ENCODE measurements at regions not wholly inside any gene's neighbourhood (a gene's known extent, or its start where the extent isn't known, plus 50 kb on each side); places are given as distances from the start of the nearest gene placed in this dataset.

DNA sequence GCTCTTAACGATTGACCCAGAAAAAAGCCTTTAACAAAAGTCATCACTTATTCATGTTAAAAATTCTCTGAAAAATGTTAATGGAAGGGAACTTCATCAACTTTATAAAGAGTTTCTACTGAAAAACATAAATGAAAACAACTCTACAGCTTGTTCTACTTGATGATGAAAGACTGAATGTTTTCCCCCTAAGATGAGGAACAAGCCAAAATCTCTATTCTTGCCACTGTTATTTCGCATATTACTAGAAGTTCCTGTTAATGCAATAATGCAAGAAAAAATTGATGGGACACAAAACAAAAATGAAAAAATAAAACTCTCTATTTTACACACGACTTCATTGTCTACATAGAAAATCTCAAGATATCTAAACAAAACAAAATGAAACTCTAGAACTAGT lies 249.8 kb upstream of the AKR1E2 start:
- DNase-seq: no peak

DNA sequence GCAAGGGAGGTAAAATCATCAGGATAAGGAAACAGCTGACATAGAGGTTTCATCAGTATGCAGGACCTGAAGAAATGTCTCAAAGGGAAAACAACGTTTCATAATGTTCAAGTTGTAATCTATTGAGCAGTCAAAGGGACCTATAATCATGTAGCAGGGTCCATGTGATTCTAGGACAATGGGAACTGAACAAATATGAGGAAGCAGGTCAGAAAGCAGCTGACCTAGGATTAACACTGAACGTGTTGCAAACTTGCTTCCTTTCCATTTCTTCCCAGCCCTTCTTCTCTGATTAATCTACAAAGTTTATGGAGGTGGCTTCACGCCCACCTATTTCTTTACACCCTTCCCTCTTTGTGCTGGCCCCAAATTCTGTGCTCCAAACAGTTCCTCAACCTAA lies 256.9 kb upstream of the AKR1E2 start:
- DNase-seq: no peak

DNA sequence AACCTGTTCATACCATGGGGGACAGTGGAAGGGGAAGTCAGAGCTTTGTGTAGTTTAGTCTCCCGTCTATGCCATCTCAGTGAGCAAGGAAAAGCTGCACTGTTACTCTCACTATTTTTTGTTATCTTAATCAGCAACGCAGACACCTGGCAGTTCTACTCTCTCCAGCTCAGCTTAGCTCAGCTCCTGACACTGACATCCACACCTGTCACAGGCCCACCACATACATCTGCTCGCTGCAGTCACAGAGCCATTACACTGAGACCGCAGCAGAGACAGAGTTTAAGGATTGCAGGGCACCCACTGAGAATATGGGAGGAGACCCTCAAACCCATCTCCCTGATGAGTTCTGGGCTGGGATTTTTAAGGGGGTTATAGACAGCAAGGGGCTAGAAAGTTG lies 257.3 kb upstream of the AKR1E2 start:
- no peak for DNase-seq

DNA sequence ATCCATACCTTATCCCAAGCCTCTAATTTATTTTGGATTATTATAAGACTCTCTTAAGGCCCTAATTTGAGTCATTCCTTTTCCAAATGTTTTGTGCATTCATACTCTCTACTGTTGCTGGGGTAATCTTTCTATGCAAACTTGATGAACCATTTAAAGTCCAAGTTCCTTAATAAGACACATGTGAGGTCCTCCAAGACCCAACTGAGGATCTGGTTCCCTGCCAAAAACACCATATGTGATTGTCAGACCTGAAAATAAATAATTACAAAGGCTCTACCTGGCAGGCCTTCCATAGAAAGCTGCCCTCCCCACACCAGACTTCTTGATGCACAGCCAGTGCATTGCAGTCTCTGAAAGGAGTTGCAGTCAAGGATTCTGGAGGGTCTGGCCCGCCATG lies 257.9 kb upstream of the AKR1E2 start:
- no peak for DNase-seq

DNA sequence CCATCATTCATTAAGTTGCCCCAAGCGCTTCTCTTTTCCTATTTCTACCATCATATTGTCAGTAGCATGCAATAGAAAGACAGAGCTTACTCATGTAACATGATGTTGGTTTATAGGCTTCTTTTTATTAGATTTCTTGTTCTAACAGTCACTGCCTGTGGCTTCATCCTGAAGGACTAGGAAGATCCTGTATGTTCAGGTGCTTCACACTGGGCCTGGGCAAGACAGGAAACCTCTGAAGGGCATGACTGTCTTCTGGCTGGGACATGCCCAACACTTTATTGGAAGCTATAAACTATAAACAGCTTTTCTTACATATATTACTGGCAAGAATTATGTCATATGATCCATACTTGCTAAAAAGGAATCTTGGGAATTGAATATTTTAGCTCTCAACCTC lies 258.4 kb upstream of the AKR1E2 start:
- no peak for DNase-seq

DNA sequence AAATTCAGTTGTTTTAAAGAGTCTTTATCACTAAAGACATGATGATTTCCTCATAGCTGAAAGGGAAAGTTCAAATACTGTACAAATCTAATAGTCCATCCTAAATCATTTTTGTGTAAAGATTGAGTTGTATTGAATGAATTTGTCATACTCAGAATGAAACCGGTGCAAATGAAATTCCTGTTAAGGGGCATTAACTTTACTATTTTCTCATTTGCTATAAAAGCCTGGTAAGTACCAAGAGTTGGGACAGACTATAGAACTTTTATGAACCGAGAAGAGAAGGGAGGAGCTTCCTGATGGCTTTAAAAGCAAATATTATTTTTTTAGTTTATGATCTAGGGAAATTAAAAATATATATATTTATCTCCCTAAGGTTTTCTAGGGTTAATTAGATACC lies 260.0 kb upstream of the AKR1E2 start:
- DNase-seq: no peak

DNA sequence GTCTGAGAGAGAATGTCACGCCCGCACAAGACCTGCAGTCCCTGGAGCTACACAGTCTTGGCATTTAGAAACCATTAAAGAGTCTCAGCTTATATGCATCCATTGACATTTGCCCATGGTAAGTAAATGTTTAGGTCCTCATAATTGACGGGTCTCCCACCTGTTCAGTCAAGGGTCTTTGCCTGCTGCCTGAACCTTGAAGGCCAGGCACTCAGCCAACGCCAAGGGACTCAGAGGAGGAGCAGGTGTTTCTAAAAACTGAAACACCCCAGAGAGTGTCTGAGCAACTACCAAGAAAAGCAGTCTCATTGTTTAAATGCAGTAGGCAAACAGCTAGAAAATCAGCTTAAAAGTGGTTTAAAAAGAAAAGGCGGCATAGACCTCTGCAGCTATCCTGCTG lies 264.7 kb upstream of the AKR1E2 start:
- no peak for DNase-seq

DNA sequence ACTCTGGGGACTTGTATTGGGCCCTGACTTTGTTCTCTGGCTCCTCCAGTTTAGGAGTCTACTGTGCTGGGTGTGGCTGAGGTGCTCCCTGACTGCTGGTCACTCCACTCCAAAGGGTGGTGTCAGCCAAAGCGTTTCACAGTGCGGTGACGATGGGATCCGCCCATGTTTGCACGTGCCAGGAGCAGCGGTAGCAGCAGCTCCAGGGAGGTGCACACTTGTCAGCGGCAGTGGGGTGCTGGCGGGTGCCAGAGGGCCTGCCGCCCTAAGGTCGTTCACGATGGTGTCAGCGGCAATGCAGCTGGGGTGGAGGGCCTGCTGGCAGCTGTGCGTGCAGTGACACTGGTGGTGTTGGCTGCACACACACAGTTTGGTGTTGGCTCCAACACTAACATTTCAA lies 268.5 kb upstream of the AKR1E2 start:
- no peak for DNase-seq

DNA sequence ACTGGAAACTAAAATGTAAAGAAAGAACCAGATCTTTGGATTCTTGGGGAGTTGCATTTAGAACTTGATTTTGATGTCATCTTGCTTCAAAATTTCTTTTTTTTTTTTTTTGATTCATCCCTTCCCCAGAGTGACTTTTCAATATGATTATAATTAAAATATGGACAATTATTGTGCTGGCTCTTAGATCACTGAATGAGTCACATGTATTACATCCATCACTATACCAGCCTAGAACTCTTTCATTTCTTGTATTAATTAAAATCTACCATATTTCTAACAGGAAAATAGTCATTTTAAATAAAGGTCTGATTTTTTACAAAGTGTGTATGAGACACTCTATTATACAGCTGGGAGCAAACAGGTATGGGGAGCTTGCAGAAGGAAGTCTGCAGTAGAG lies 269.5 kb upstream of the AKR1E2 start:
- no peak for DNase-seq

DNA sequence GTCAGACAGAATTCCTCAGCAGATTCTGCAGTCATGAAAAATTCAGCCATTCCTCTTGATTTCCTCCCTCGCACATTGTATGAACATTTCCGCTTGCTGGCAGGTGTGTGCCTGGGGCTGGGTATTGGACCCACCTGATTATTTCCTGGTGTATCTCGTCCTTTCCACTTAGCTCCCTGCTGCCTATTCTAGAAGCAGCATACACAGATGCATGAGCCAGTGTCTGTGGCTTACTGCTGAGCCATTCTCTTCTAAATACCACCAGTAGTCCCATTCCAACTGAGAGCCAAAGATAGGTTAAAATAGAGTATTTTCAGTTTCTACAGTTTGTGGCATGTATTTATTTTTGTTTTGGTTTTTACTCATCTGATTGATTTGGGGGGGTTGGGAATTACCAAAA lies 270.1 kb upstream of the AKR1E2 start:
- DNase-seq: no peak

DNA sequence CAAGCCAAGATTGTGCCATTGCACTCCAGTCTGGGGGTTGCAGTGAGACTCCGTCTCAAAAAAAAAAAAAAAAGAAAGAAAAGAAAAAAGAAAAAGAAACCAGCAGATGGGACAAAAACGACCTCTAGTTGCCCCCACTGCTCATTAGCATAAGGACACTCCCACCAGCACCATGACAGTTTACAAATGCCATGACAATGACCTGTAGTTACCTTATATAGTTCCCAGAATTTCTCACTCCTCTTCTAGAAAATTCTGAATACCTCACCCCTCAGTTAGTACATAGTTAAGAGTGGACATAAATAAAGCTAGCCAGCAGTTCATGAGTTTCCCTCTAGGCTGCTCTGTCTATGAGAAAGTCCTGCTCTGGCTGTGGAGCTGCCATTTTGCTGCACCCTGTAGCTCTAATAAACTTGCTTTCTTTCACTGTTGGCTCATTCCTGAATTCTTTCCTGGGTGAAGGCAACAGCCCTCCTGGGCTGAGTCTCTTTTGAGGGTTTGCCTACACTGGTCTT lies 276.8 kb upstream of the AKR1E2 start:
- DNase-seq: no peak

DNA sequence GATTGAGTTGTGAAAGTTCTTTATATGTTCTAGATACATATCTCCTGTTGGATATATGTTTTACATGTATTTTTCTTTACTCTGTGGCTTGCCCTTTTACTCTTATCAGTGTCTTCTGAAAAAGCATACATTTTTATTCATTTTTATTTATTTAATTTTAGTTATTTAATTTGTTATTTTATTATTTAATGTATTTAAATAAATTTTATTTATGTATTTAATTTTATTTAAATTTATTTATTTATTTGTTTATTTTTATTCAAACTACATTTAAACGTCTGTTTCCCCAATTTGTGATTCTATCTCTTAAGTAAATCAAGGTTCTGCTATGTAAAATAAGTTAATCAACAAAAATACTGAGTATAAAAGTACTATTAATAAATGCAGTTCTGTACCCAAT lies 279.1 kb upstream of the AKR1E2 start:
- DNase-seq: no peak

DNA sequence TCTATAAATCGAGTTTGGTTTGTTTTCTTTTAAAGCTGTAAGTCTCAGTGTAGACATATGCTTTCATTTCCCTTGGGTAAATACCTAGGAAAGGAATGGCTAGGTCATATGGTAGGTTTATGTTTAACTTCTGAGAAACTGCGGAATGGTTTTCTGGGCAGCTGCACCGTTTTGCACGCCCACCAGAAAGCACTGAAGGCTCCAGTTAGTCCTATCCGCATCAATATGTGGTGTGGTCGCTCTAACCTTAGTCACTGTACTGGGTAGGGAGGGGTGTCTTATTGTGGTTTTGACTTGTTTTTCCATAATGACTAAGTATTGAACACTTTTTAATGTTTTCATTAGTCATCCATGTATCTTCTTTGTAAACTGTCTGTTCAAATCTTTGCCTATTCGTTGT lies 279.5 kb upstream of the AKR1E2 start:
- DNase-seq: peak; percentile 62

DNA sequence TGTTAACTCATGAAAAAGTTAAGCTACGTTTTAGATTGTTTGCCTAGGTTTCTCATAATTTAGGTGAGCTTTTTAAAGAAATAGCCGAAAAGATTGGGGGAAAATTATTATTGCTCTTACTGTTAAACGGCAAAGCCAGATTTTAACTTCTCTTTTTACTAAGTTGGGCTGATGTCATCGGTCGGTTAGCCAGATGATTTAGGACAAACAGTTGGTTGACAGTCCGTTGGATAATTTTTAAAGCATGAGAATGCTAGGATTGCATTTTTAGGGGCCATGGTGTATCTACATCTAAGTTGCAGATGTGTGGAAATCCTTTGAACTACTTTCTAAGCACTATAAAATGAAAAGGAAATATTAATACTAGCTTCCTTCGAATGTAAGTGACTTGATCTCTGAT lies 280.9 kb upstream of the AKR1E2 start:
- DNase-seq: peak; percentile 55

DNA sequence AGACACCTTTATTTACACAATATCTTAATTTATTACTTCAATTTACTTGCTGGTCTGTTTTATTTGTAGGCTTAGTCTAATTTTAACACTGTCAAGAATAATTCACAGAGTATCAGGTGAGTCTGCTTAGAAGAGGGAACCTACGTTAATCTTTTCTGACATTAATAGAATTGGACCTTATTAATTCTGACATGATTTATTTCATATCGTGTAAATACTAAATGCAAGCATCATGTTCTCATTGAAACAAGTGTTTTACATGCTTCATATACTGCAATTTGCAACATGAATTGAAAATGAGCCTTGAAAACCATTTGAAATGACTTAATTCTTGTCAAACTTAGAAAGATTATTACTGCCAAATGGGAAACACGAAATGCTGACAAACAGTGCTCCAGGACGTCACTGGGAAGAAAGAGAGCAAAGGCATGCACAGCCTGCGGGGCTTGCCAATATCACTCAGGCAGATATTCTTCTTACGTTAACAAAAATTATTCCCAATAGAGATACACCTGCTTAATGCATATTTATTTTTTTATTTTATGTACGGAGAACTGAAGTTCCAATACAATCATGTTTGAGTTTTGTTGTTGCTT lies 282.0 kb upstream of the AKR1E2 start:
- no peak for DNase-seq

DNA sequence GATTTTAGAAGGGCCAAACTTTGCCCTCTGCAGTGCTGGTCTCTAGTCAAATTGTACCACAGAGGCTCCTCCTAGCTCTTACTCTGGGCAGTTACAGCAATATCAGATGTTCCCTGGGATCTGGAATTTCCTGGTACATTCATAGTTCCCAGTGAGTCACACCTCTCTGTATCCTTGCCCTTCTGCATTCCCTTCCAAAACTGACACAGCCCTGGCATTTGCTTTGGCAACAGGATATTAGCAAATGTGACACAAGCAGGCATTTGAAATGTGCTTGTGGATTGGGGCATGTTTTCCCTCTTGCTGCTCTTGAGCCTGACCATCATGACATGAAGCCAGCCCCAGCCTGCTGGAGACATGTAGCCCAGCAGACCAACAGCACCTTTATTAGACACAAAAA lies 284.7 kb upstream of the AKR1E2 start:
- DNase-seq: peak; percentile 92

DNA sequence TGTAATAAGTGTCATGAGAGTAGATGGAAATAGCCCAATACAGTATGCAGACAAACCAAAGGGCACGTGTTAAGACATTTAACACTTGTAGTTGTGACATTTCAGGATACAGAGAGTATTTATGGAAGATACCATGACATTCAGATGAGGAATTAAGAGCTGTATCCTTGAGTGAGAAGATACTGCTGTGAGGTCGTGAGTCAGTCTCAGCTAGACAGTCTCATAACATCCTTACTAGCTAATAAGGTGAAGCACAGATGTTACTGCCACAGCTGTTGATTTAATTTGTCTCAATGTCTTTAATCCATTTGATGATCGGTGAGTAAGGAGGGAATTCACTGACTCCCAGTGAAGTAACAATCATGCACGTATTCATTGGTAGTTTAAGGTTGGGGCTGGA lies 288.0 kb upstream of the AKR1E2 start:
- no peak for DNase-seq

DNA sequence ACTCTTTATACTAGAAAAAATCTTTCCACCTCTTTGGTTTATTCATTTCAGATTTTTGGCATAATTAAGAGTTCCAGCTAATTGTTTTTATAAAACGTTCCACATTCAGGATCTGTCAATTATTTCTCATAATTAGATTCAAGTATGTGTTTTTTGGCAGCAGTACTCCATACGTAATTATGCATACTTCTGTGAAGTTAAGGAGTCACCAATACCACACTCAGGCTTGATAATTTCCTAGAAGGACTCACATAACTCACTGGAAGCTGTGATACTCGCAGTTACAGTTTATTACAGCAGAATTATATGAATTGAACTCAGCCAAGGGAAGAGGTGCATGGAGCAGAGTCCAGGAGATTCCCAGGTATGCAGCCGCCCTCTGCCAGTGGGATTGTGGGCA lies 290.5 kb upstream of the AKR1E2 start:
- no peak for DNase-seq

DNA sequence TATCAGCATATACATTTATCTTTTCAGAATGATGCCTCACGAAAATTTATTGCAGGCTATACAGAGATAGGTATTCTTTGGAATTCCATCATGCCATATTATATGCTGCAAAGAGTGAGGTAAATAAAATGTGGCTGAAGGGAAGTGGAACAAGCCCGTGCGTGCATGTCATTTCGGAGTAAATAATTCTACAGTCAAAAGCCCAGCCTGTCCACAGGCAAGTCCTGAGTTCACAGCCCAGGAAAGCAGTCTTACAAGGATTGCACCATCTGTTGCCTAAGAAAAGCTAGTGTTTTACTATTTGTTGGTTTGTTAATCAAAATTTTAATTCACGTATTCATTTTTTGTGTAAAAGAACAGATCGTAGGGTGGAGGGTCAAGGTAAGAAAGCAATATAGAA lies 292.4 kb upstream of the AKR1E2 start:
- DNase-seq: no peak

DNA sequence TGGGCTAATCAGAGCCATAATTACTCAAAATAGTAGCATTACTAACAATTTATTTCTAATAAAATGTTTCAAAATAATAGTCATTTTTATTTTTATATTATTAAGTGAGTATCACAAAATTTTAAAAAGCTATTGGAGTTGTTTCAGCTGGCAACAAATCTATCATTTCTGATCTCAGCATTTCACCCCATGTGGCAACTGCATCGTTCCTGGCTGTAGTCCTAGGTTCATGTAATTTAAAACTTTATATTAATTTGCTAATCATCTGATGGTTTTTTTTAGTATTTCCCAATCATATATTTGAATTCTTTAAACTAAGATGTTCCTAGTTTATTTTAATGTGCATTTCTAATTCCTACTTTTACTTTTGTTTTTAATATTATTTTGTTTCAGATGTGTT lies 293.0 kb upstream of the AKR1E2 start:
- DNase-seq: no peak

DNA sequence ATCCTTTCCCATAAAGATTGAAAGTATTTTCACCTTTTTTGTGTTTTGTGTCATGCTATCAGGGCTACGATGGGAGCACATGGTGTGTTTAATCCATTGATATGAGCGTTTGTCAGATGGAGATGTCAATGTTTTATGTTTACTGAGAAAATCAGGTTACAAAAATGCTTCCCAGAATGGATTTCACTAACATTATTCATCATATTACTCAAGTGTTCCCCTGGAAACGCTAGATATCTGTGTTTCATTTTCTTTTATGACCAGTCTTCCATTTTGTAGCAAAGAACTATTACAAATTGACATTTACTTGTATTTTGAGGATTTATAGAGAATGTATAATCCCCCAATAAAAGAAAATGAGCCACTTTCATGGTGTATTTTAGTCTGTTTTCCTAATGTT lies 293.5 kb upstream of the AKR1E2 start:
- peak; percentile 70 for DNase-seq

DNA sequence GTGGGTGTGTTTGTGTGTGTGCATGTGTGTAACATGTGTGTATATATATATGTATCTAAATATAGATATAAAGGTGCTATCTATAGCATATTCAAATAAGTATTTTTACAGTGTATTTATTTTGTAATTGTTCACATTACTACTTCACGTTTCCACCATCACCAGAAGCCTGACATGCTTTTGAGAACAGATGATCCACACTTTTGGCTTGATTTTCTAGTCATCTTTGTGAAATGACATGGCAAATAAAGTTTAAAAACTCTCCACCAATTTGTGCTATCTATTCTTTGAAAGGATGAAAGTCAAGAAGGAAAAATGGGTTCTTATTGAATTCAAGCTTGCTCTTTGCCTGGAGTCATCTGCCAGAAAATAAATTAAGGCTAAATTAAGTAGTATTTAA lies 294.0 kb upstream of the AKR1E2 start:
- no peak for DNase-seq

DNA sequence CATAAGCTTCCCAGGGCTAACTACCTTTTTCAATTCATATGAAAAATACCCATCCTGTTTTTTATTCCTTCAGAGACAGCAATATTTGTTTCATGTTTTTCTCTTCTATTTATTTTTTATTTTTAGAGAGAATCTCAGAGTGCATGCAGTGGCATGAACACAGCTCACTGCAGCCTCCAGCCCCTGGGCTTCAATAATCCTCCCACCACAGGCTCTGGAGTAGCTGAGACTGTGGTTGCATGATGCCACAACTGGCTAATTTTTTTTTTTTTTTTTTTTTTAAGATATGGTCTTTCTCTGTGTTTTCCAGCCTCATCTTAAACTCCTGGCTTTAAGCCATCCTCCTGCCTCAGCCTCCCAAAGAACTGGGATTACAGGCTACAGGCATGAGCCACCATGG lies 296.7 kb upstream of the AKR1E2 start:
- DNase-seq: no peak

DNA sequence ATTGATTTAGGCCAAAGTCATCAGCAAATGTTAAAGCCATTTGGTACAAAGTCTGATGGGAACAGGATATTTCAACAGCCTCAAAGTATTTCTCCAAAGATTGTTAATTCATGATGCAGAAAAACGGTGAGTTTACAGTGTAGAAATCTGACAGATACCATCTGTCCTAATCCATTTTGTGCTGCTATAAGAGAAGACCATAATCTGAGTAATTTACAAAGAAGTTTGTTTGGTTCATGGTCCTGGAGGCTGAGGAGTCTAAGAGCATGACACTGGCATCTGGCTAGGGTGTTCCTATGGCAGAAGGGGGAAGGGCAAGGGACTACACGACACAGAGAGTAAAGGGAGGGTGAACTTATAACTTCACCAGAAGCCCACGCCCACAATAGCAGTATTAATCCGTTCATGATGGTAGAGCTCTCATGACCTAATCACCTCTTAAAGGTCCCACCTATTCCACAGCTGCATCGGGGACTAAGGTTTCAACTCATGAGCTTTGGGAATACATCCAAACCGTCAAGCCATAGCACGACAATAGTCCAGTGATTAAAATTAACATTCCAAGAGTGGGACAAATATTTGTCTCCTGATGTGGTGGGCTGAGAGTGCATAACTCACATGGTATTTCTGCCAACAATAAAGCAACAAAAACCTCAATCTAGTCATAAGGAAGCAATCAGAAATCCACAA lies 298.6 kb upstream of the AKR1E2 start:
- DNase-seq: peak; percentile 94

DNA sequence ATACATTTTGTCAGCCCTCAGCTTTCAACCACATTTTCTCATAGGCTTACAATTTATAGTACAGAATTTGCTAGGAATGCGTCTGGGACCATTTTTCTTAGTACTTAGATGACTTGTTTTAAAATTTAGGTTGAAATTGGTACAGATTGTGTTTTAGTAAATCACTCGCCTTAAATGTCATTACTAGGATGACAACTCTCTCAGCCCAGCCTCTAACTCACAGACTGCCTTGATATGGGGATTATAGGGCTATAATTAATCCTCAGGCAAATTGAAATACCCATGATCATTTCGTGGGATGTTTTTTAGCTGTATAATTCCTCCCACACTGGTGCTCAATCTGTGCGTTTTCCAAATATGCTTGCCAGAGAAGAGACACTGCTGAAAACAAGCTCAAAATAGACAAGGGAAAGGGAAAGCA lies 299.7 kb upstream of the AKR1E2 start:
- DNase-seq: peak; percentile 63

Data from fibroblast of skin of scalp (primary cell).